ENCODE measurements at regions not wholly inside any gene's neighbourhood (a gene's known extent, or its start where the extent isn't known, plus 50 kb on each side); places are given as distances from the start of the nearest gene placed in this dataset.

- no peak for TF ChIP-seq CTCF (IDR thresholded peaks at IDR 0.05)
- TF ChIP-seq POLR2A (IDR thresholded peaks at IDR 0.05), result no peak
Observed at GRCh38 chr2:82007071-82007664, 1702.6 kb upstream of the LRRTM1 start.

Measured in testis (tissue), 2 donors.